NCI-H345 treated with DMSO at 0.1 percent for 48 hours (cell line): ENCODE measurements at regions not wholly inside any gene's neighbourhood (a gene's known extent, or its start where the extent isn't known, plus 50 kb on each side); places are given as distances from the start of the nearest gene placed in this dataset.

Experiments used
- DNase-seq: peaks from one replicate; lab custom pipeline; 2025; ENCODE audit not compliant: unreplicated experiment; lab: John Stamatoyannopoulos, UW

GRCh38 chr2:201968050-201968449 lies 65.6 kb upstream of the FZD7 start:
- DNase-seq = no peak

DNA sequence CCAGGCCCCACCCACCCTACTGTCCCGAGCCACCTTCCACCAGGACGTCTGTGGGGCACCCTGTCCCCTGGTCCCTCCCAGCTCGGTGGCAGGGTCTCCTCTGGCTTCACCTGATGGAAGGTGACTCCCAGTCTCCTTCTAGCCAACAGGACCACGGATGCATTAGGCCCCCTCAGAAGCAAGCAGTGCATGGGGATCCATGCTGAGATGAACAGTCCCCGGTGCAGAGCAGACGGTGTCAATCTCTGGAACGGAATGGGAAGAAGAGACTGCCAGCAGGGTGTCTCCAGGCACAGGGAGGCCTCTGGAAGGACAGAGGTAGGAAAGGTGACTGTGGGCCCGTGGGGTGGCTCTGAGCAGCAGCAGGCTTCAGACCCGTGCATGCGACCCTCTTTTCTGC lies 65.2 kb upstream of the FZD7 start:
- no peak for DNase-seq

DNA sequence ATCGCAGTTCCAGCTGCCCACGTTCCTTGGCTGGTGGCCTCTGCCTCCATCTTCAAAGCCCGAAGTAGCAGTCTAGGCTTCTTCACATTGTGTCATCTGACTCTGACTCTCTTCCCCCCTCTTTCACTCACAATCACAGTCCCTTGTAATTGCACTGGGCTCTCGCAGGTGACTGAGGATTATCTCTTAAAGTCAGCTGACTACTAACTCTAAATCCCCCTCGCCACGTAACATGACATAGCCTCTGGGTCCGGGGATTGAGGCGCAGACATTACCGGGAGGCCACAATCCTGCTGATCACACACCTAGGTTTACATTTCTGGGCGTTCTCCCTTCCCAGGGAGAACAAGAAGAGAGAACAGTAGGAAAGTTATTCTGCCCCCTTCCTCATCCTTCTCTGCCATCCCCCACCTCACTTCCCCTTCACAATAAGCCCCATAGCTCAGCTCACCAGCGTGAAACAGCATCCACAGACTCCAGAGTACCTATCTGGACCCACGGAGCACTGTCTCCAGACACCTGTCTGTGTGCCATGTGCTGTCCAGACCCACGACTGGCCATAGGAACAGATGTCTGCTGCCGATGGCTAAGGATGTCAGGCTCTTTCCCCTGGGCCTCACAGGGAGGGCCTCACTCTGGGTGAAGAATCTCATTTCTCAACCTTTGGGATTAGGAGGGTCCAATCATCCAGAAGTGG lies 64.3 kb upstream of the FZD7 start:
- no peak for DNase-seq

GRCh38 chr2:201969938-201970785 lies 63.5 kb upstream of the FZD7 start:
- DNase-seq = no peak

GRCh38 chr2:201970786-201971108 lies 62.9 kb upstream of the FZD7 start:
- no peak for DNase-seq

GRCh38 chr2:201971531-201972228 lies 62.0 kb upstream of the FZD7 start:
- no peak for DNase-seq

- DNase-seq = no peak
Observed at GRCh38 chr2:201972621-201973255, 60.9 kb upstream of the FZD7 start.

DNA sequence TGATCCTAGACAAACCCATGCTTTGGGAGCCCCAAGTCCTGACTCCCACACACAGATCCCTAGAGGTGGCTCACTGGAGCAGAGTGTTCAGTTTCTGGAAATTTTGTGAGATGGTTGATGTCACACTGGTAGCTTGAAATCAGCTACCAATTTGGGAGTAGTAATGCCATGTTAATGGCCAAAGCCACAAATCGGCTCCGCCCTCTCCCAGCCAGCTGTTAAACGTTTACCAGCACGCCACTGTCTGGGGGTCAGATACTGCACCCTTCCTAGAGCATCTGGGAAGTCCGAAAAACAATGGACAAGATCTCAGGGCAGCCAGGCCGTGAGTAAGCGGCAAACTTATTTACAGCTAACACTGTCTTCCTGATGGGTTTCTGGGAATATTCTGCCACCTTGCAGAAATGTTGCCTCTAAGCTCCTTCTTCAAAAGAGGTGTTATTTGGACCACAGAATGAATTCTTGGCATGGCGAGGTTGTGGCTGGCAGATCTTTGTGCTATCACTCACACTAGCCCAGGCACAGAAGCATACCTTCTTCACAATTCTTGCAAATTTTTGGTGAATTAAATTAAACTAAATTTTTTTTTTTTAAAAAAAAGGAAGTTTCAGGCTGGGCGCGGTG lies 60.2 kb upstream of the FZD7 start:
- no peak for DNase-seq

DNA sequence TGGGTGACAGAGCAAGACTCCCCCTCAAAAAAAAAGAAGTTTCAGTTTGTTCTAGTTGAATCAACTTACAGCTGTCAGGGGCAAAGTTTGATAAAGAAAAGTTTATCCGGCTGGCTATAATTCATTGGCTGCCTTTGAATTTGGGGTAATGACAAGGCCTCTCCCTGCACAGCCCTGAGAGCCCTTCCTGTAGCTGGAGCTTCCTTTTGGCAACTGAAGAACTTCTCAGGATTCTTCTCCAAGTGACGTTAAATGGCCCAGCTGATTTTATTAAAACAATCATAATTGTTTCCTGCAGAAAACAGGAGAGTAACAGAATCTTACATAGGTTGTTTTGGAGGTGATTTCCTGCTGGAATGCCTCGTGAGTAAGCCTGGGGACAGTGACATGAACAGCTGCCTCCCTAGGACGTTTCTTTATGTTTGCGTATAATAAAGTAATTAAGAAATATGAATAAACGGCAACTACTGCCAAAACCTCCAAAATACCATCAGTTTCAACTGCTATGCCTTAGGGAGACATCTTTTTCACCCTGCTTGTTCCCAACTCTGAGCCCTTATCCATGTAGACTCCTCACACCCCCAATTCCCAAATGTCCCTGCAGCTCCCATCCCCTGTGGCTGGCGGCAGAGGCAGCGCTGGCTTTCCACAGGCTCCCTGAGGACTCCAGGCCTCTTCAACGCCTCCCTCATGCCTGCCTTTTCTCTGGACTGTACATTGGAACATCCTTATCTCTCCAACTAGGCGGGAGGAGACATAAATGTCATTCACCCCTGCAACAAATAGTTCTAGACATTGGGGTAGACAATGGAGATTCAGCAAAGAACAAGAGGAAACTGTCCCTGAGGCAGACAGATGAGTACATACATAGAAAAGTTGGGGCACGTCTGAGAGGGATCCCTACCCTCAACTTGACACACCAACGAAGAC lies 59.2 kb upstream of the FZD7 start:
- DNase-seq = no peak

DNA sequence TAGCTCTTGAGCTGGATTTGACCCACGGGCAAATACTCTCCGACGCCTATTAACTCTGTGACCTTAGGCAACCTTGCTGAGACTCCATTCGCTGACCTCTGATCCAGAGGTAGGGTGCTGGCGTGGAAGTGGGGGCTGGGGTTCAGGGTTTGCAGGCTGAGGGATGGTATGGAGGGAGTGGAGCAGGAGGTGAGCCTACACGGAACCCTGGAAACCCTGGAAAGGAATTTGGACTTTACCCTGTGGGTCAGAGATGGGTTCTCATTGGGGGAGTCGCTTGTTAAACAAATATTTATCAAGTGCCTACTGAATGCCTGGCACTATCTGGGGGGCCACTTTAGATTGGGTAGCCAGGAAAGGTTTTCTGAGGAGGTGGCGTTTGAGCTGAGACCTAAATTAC lies 58.2 kb upstream of the FZD7 start:
- no peak for DNase-seq

GRCh38 chr2:201975964-201976612 lies 57.6 kb upstream of the FZD7 start:
- DNase-seq = no peak

- no peak for DNase-seq
Observed at GRCh38 chr2:201977651-201978050, 56.0 kb upstream of the FZD7 start.

- DNase-seq = no peak
Observed at GRCh38 chr2:201978333-201978732, 55.3 kb upstream of the FZD7 start.

GRCh38 chr2:201978986-201979385 lies 54.7 kb upstream of the FZD7 start:
- DNase-seq = peak; percentile 17

- DNase-seq = no peak
Observed at GRCh38 chr2:201980389-201980821, 53.2 kb upstream of the FZD7 start.

DNA sequence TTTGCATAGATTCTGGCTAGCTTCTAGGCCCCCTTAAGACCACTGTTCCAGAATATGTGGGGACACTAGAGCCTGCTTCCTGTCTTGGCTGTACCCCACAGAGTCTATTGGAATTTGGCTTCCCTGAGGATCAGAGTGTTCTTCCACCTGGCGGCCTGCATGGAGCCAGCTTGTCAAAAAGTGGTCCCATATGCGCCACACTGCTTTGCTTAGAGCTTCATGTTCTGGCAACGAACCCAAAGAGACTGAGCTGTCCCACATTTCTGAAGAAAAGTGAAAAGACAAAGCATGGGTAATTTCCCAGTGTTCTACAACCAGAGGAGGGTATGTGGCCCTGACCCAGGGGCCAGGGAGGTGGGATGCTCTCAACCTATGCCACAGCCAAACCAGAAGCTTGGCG lies 52.7 kb upstream of the FZD7 start:
- DNase-seq = no peak

DNA sequence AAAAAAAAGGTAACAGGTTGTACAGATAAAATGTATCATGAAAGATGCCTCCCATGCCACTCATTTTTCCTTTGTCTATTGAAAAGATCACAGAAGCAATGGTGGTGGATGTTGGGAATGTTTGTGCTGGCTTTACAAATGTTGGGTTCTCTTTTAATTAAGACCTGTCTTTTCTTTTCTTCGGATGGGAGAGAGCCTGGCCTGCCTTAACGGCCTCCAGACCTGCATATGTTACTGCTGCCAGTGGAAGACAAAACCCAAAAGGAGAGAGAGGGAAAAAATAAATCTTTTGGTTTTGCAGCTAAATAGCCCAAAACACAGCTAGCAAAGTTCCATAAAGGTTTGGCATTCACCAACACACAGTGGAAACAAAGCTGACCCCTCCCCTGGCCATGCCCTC lies 50.5 kb upstream of the FZD7 start:
- no peak for DNase-seq

GRCh38 chr2:201983800-201984199 lies 49.9 kb upstream of the FZD7 start:
- DNase-seq = no peak
